PC-3 (cell line): ENCODE measurements at regions not wholly inside any gene's neighbourhood (a gene's known extent, or its start where the extent isn't known, plus 50 kb on each side); places are given as distances from the start of the nearest gene placed in this dataset.

Experiments used
- ATAC-seq: fragments of 200-7000 bp; cut with Tn5 transposase; 2 replicates; pipeline ENCODE4 v1.9.1; 2020; ENCODE audit warnings: mild to moderate bottlenecking, moderate library complexity
- BruUV-seq: library from RNA; stranded (reverse); fragments of 400-500 nt; replicated peaks from 2 replicates; lab custom pipeline; 2021; lab: Mats Ljungman, UMichigan
- CTCF ChIA-PET: fragments of 300-600 bp; sonication (Branson Sonifier 250); formaldehyde crosslinking; loops from one replicate; lab custom pipeline; 2022; ENCODE audit warnings: antibody characterized with exemption; lab: Charles Lee
- POLR2A ChIA-PET: fragments of 300-600 bp; sonication (Branson Sonifier 250); formaldehyde crosslinking; loops from one replicate; lab custom pipeline; 2022; ENCODE audit warnings: antibody characterized with exemption; ENCODE audit not compliant: unreplicated experiment; lab: Charles Lee
- DNase-seq: peaks from one replicate; pipeline ENCODE4 v3.0.0-alpha.2; 2015
- H2AFZ ChIP-seq: fragments of 300-600 bp; sonication (generic); 2 replicates; pipeline ENCODE4 v1.6.0; 2016; ENCODE audit warnings: antibody characterized with exemption, low read length
- H3F3A ChIP-seq: fragments of 300-600 bp; sonication (generic); one replicate; pipeline ENCODE4 v1.6.0; 2017; ENCODE audit warnings: antibody characterized with exemption, low read length, control low read depth, mild to moderate bottlenecking; ENCODE audit not compliant: unreplicated experiment
- H3K27ac ChIP-seq: fragments of 300-600 bp; sonication (generic); 2 replicates; pipeline ENCODE4 v1.5.1; 2016; ENCODE audit warnings: mild to moderate bottlenecking, low read length
- H3K27me3 ChIP-seq: fragments of 300-600 bp; sonication (generic); 2 replicates; pipeline ENCODE4 v1.6.1; 2016; ENCODE audit warnings: low read length, mixed read lengths
- H3K36me3 ChIP-seq: fragments of 300-600 bp; sonication (generic); 2 replicates; pipeline ENCODE4 v1.6.1; 2016; ENCODE audit warnings: low read depth, mixed run types, low read length, mixed read lengths
- H3K4me1 ChIP-seq: fragments of 300-600 bp; sonication (generic); 2 replicates; pipeline ENCODE4 v1.5.1; 2016; ENCODE audit warnings: low read length; ENCODE audit not compliant: insufficient read depth
- H3K4me2 ChIP-seq: fragments of 300-600 bp; sonication (generic); 2 replicates; pipeline ENCODE4 v1.6.0; 2016; ENCODE audit warnings: low read length
- H3K4me3 ChIP-seq: fragments of 300-600 bp; sonication (generic); 2 replicates; pipeline ENCODE4 v1.5.1; 2016; ENCODE audit warnings: mild to moderate bottlenecking, low read length, mixed read lengths
- H3K79me2 ChIP-seq: fragments of 300-600 bp; sonication (generic); 2 replicates; pipeline ENCODE4 v1.6.1; 2017; ENCODE audit warnings: low read length, mixed read lengths
- H3K9ac ChIP-seq: fragments of 300-600 bp; sonication (generic); 2 replicates; pipeline ENCODE4 v1.6.0; 2016; ENCODE audit warnings: mild to moderate bottlenecking, low read length
- H3K9me2 ChIP-seq: fragments of 300-600 bp; sonication (generic); replicated peaks from 2 replicates; pipeline ENCODE4 v1.6.1; 2016; ENCODE audit warnings: mixed run types, low read length, mixed read lengths
- H3K9me3 ChIP-seq: fragments of 300-600 bp; sonication (generic); 2 replicates; pipeline ENCODE4 v1.6.1; 2016; ENCODE audit warnings: low read length, mixed read lengths
- H4K20me1 ChIP-seq: fragments of 300-600 bp; sonication (generic); 2 replicates; pipeline ENCODE4 v1.6.1; 2016; ENCODE audit warnings: low read length, mixed read lengths
- EZH2 ChIP-seq: fragments of 300-600 bp; sonication (generic); IDR thresholded peaks from one replicate; pipeline ENCODE4 v1.6.1; 2017; ENCODE audit warnings: antibody characterized with exemption, mild to moderate bottlenecking, low read length; ENCODE audit not compliant: unreplicated experiment
- EZH2phosphoT487 ChIP-seq: fragments of 300-600 bp; sonication (generic); IDR thresholded peaks from 2 replicates; pipeline ENCODE4 v1.6.1; 2018; ENCODE audit warnings: mild to moderate bottlenecking, antibody characterized with exemption, low read length, borderline replicate concordance
- intact Hi-C: fragments of 100-400 bp; cut with micrococcal nuclease; formaldehyde crosslinking; loops from 2 replicates; pipeline ENCODE4 v1.9.0; 2023
- TF ChIP-seq, protein P1 (sequence below): fragments of 300-600 bp; sonication (generic); conservative IDR thresholded peaks from 2 replicates; pipeline ENCODE4 v1.5.1; 2017; ENCODE audit warnings: antibody characterized with exemption, low read depth, mild to moderate bottlenecking, low read length

DNA sequence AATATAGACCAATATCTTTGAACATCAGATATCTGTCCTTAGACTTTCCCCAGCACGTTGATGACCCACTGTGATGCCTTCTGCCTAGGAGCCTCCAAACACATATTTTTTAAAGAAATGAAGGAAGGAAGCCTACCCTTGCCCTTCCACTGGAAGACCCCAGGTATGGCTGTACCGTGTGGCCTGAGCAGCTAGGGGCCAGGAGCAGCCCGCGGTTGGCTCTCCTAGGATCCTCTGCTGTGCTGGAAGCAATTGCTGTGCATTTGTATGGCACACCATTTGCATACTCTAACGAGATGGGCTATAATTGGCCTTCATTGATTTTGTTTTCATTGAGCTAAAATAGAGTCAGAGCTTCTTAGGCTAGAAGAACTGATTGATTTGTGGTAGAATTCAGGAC is 128.8 kb downstream of the GPAT3 start:
- H3K27me3 ChIP-seq = no peaks in the 10 kb centered on the region
- TF ChIP-seq EZH2phosphoT487 (no peak), EZH2 (no peak)
- TF ChIP-seq, protein P1, sequence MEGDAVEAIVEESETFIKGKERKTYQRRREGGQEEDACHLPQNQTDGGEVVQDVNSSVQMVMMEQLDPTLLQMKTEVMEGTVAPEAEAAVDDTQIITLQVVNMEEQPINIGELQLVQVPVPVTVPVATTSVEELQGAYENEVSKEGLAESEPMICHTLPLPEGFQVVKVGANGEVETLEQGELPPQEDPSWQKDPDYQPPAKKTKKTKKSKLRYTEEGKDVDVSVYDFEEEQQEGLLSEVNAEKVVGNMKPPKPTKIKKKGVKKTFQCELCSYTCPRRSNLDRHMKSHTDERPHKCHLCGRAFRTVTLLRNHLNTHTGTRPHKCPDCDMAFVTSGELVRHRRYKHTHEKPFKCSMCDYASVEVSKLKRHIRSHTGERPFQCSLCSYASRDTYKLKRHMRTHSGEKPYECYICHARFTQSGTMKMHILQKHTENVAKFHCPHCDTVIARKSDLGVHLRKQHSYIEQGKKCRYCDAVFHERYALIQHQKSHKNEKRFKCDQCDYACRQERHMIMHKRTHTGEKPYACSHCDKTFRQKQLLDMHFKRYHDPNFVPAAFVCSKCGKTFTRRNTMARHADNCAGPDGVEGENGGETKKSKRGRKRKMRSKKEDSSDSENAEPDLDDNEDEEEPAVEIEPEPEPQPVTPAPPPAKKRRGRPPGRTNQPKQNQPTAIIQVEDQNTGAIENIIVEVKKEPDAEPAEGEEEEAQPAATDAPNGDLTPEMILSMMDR = no peak
- no peak overlapping the region for H3K9ac ChIP-seq
- no peaks in the 10 kb centered on the region for H3K4me1 ChIP-seq
- CTCF ChIA-PET = no interaction called here
- DNase-seq (no peak), ATAC-seq (no peak)
- H3F3A ChIP-seq = no peaks in the 10 kb centered on the region
- H3K4me2 ChIP-seq = no peak overlapping the region
- BruUV-seq = no TSS peak
- intact Hi-C loops = no loop called here
- no peaks in the 10 kb centered on the region for H3K36me3 ChIP-seq
- no peak overlapping the region for H3K27ac ChIP-seq
- H2AFZ ChIP-seq = no peak overlapping the region
- no peak overlapping the region for H3K4me3 ChIP-seq
- H3K9me2 ChIP-seq = no peaks in the 10 kb centered on the region
- no peaks in the 10 kb centered on the region for H4K20me1 ChIP-seq
- H3K9me3 ChIP-seq = no peaks in the 10 kb centered on the region
- H3K79me2 ChIP-seq = no peaks in the 10 kb centered on the region
- POLR2A ChIA-PET = no interaction called here

DNA sequence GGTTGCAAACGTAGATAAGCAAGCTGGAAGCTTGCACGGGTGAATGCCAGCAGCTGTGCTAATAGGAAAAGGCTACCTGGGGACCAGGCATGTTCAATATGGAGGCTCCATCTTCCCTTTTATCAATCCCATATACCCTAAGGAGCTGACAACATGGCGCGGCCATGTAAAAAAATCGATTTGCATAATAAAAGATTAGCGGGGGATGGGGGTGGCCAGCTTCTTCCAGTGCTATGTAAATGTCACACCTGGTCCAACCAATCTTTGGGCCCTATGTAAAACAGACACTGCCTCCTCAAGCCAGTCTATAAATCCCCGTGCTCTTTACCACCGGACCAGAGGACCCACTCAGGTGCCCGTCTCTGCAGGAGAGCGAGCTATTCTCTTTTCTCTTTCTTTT is 128.2 kb downstream of the GPAT3 start:
- no peaks in the 10 kb centered on the region for H3F3A ChIP-seq
- H3K9ac ChIP-seq = no peak overlapping the region
- ChIA-PET CTCF (no interaction called here), POLR2A (no interaction called here)
- intact Hi-C loops = no loop called here
- no peak overlapping the region for H3K4me3 ChIP-seq
- BruUV-seq = no TSS peak
- no peak overlapping the region for H2AFZ ChIP-seq
- ATAC-seq = no peak
- no peaks in the 10 kb centered on the region for H4K20me1 ChIP-seq
- no peak for DNase-seq
- TF ChIP-seq EZH2phosphoT487 (no peak), EZH2 (no peak)
- TF ChIP-seq, protein P1 = no peak
- no peak overlapping the region for H3K27ac ChIP-seq
- H3K27me3 ChIP-seq = no peaks in the 10 kb centered on the region
- no peak overlapping the region for H3K4me2 ChIP-seq
- H3K79me2 ChIP-seq = no peaks in the 10 kb centered on the region
- no peaks in the 10 kb centered on the region for H3K9me3 ChIP-seq
- H3K4me1 ChIP-seq = no peaks in the 10 kb centered on the region
- H3K36me3 ChIP-seq = no peaks in the 10 kb centered on the region
- H3K9me2 ChIP-seq = no peaks in the 10 kb centered on the region

DNA sequence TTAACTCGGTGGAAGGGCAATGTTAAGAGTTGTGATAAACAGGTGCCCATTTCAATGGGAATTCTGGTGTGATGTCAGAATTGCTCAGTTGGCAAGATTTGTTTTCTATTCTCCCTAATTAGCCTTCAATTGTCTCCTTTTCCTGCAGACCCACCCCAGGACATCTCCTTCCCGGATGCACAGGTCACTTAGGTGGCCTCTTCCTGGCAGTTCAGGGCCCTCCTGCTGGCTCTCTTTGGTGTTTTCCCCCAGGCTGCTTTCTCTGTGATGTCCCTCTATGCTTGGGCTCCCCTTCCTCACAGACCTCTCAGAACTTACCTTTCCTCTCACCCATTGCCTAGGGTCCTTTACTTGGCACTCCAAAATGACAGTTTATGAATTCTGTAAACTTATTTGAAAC is 126.3 kb downstream of the GPAT3 start:
- Histone ChIP-seq H3K27me3 (no peaks in the 10 kb centered on the region), H3K4me3 (no peak overlapping the region), H3K9ac (no peak overlapping the region), H3K27ac (no peak overlapping the region), H3K9me3 (no peaks in the 10 kb centered on the region), H3K4me1 (no peaks in the 10 kb centered on the region), H3F3A (no peaks in the 10 kb centered on the region), H3K4me2 (no peak overlapping the region), H2AFZ (no peak overlapping the region), H3K79me2 (no peaks in the 10 kb centered on the region), H4K20me1 (no peaks in the 10 kb centered on the region), H3K36me3 (no peaks in the 10 kb centered on the region), H3K9me2 (no peaks in the 10 kb centered on the region)
- ChIA-PET CTCF (no interaction called here), POLR2A (no interaction called here)
- ATAC-seq (no peak), DNase-seq (no peak)
- BruUV-seq = no TSS peak
- intact Hi-C loops = no loop called here
- no peak for TF ChIP-seq EZH2phosphoT487
- TF ChIP-seq, protein P1 = no peak
- no peak for TF ChIP-seq EZH2
